Nephron (organoid): ENCODE measurements at regions not wholly inside any gene's neighbourhood (a gene's known extent, or its start where the extent isn't known, plus 50 kb on each side); places are given as distances from the start of the nearest gene placed in this dataset.

Experiments
- H3K27ac Mint-ChIP-seq, 3 experiments: 2 replicates each; pipeline ENCODE4 v1.8.0; 2020; ENCODE audit warnings: mixed read lengths in 3 of 3, mild to moderate bottlenecking in 2 of 3, moderate library complexity in 1 of 3
- H3K27me3 Mint-ChIP-seq: 2 replicates; pipeline ENCODE4 v1.8.0; 2021; ENCODE audit warnings: low read depth, mild to moderate bottlenecking, moderate library complexity, mixed read lengths
- H3K36me3 Mint-ChIP-seq: 2 replicates; pipeline ENCODE4 v1.8.0; 2020; ENCODE audit warnings: low read depth, mixed read lengths
- H3K4me1 Mint-ChIP-seq: 2 replicates; pipeline ENCODE4 v1.8.0; 2020; ENCODE audit warnings: mixed read lengths
- H3K4me3 Mint-ChIP-seq, 3 experiments: 2 replicates each; pipeline ENCODE4 v1.8.0; 2020; ENCODE audit warnings: mild to moderate bottlenecking in 3 of 3, mixed read lengths in 3 of 3, moderate library complexity in 2 of 3
- H3K9me3 Mint-ChIP-seq: 2 replicates; pipeline ENCODE4 v1.8.0; 2020; ENCODE audit warnings: mixed read lengths
- CTCF ChIP-seq, 3 experiments: fragments of 200-600 bp; sonication (generic); IDR thresholded peaks; one replicate each; pipeline ENCODE4 v1.5.0; 2021; ENCODE audit warnings: antibody characterized with exemption in 3 of 3; ENCODE audit not compliant: unreplicated experiment in 3 of 3

GRCh38 chr10:22477334-22478287 is 132.3 kb downstream of the SPAG6 start:
- no peak overlapping the region for H3K27ac Mint-ChIP-seq
- peaks cover 89% of the 10 kb centered on the region for H3K27me3 Mint-ChIP-seq
- no peak for TF ChIP-seq CTCF (IDR thresholded peaks at IDR 0.05; ENCODE audit: unreplicated experiment in 3 of 3)
- H3K9me3 Mint-ChIP-seq = no peaks in the 10 kb centered on the region
- no peaks in the 10 kb centered on the region for H3K36me3 Mint-ChIP-seq
- H3K4me3 Mint-ChIP-seq = peak overlapping the region; percentile 80 to 86 (median 86)
- peaks cover 17% of the 10 kb centered on the region for H3K4me1 Mint-ChIP-seq

- H3K9me3 Mint-ChIP-seq = no peaks in the 10 kb centered on the region
- no peaks in the 10 kb centered on the region for H3K36me3 Mint-ChIP-seq
- H3K4me1 Mint-ChIP-seq = peaks cover 17% of the 10 kb centered on the region
- H3K27ac Mint-ChIP-seq = no peak overlapping the region
- no peak overlapping the region for H3K4me3 Mint-ChIP-seq
- H3K27me3 Mint-ChIP-seq = peaks cover 78% of the 10 kb centered on the region
- no peak for TF ChIP-seq CTCF (IDR thresholded peaks at IDR 0.05; ENCODE audit: unreplicated experiment in 3 of 3)
These were observed 133.4 kb downstream of the SPAG6 start for GRCh38 chr10:22478555-22479334.

GRCh38 chr10:22479419-22479818 is 134.1 kb downstream of the SPAG6 start:
- Mint-ChIP-seq H3K36me3 (no peaks in the 10 kb centered on the region), H3K27ac (no peak overlapping the region), H3K9me3 (no peaks in the 10 kb centered on the region), H3K4me1 (peaks cover 17% of the 10 kb centered on the region), H3K27me3 (peaks cover 72% of the 10 kb centered on the region), H3K4me3 (no peak overlapping the region)
- TF ChIP-seq CTCF (IDR thresholded peaks at IDR 0.05; ENCODE audit: unreplicated experiment in 3 of 3) = no peak

GRCh38 chr10:22481106-22481505 is 135.8 kb downstream of the SPAG6 start:
- no peaks in the 10 kb centered on the region for H3K36me3 Mint-ChIP-seq
- H3K9me3 Mint-ChIP-seq = no peaks in the 10 kb centered on the region
- H3K4me1 Mint-ChIP-seq = peaks cover 5% of the 10 kb centered on the region

More at GRCh38 chr10:22481106-22481505, 135.8 kb downstream of the SPAG6 start:
- no peak overlapping the region for H3K4me3 Mint-ChIP-seq
- H3K27me3 Mint-ChIP-seq = peaks cover 55% of the 10 kb centered on the region
- TF ChIP-seq CTCF (IDR thresholded peaks at IDR 0.05; ENCODE audit: unreplicated experiment in 3 of 3) = no peak
- H3K27ac Mint-ChIP-seq = no peak overlapping the region
